GM23338 (cell line): ENCODE measurements at regions not wholly inside any gene's neighbourhood (a gene's known extent, or its start where the extent isn't known, plus 50 kb on each side); places are given as distances from the start of the nearest gene placed in this dataset.

Experiments used
- ATAC-seq: fragments of 200-7000 bp; cut with Tn5 transposase; 3 replicates; pipeline ENCODE4 v1.9.1; 2020
- DNase-seq: peaks from one replicate; pipeline ENCODE4 v3.0.0-alpha.2; 2015; ENCODE audit warnings: low spot score
- H2AFZ ChIP-seq: fragments of 200-600 bp; sonication (generic); 2 replicates; pipeline ENCODE4 v1.8.0; 2016; ENCODE audit warnings: antibody characterized with exemption, mild to moderate bottlenecking, moderate library complexity
- H3F3A ChIP-seq: fragments of 200-600 bp; sonication (generic); replicated peaks from 2 replicates; pipeline ENCODE4 v1.8.0; 2017; ENCODE audit warnings: antibody characterized with exemption, mixed run types, low read depth
- H3K27ac ChIP-seq: fragments of 200-600 bp; sonication (generic); 2 replicates; pipeline ENCODE4 v1.6.1; 2016; ENCODE audit warnings: low read depth
- H3K27me3 ChIP-seq: fragments of 200-600 bp; sonication (generic); 2 replicates; pipeline ENCODE4 v1.8.0; 2016; ENCODE audit warnings: mild to moderate bottlenecking, mixed run types, moderate library complexity; ENCODE audit not compliant: insufficient read depth
- H3K36me3 ChIP-seq: fragments of 200-600 bp; sonication (generic); 2 replicates; pipeline ENCODE4 v1.8.0; 2016; ENCODE audit warnings: mild to moderate bottlenecking; ENCODE audit not compliant: insufficient read depth
- H3K4me1 ChIP-seq: fragments of 200-600 bp; sonication (generic); 2 replicates; pipeline ENCODE4 v1.8.0; 2016; ENCODE audit warnings: mild to moderate bottlenecking, moderate library complexity; ENCODE audit not compliant: insufficient read depth
- H3K4me2 ChIP-seq: fragments of 200-600 bp; sonication (generic); 2 replicates; pipeline ENCODE4 v1.7.1; 2017; ENCODE audit warnings: mixed run types
- H3K4me3 ChIP-seq: fragments of 200-600 bp; sonication (generic); 2 replicates; pipeline ENCODE4 v1.6.1; 2016; ENCODE audit warnings: mixed run types
- H3K79me2 ChIP-seq: fragments of 200-600 bp; sonication (generic); replicated peaks from 2 replicates; pipeline ENCODE4 v1.8.0; 2017; ENCODE audit warnings: mild to moderate bottlenecking; ENCODE audit not compliant: insufficient read depth
- H3K9me2 ChIP-seq: fragments of 200-600 bp; sonication (generic); 2 replicates; pipeline ENCODE4 v1.8.0; 2017; ENCODE audit not compliant: insufficient read depth
- H4K20me1 ChIP-seq: fragments of 200-600 bp; sonication (generic); replicated peaks from 2 replicates; pipeline ENCODE4 v1.8.0; 2017; ENCODE audit warnings: mild to moderate bottlenecking; ENCODE audit not compliant: insufficient read depth
- H3K27ac Mint-ChIP-seq: 2 replicates; pipeline ENCODE4 v1.8.0; 2020; ENCODE audit warnings: inconsistent platforms, mild to moderate bottlenecking, moderate library complexity, mixed read lengths
- H3K27me3 Mint-ChIP-seq: 3 replicates; pipeline ENCODE4 v1.8.0; 2022; ENCODE audit warnings: low read depth, mild to moderate bottlenecking, moderate library complexity, mixed read lengths, inconsistent platforms; ENCODE audit not compliant: insufficient read depth, poor library complexity
- H3K36me3 Mint-ChIP-seq: 3 replicates; pipeline ENCODE4 v1.8.0; 2021; ENCODE audit warnings: low read depth, mild to moderate bottlenecking, inconsistent platforms, moderate library complexity, mixed read lengths
- H3K4me1 Mint-ChIP-seq: 3 replicates; pipeline ENCODE4 v1.8.0; 2020; ENCODE audit warnings: mild to moderate bottlenecking, inconsistent platforms, mixed read lengths
- H3K4me3 Mint-ChIP-seq: 3 replicates; pipeline ENCODE4 v1.8.0; 2021; ENCODE audit warnings: moderate library complexity, mild to moderate bottlenecking, inconsistent platforms, mixed read lengths
- H3K9me3 Mint-ChIP-seq: 3 replicates; pipeline ENCODE4 v1.8.0; 2020; ENCODE audit warnings: moderate library complexity, mild to moderate bottlenecking, inconsistent platforms, mixed read lengths
- CREB1 ChIP-seq: fragments of 250-450 bp; sonication (Bioruptor Pico); IDR thresholded peaks from 2 replicates; pipeline ENCODE4 v1.5.0; 2020; ENCODE audit warnings: low read depth, mild to moderate bottlenecking, moderate library complexity
- ETS1 ChIP-seq: IDR thresholded peaks from 2 replicates; pipeline ENCODE4 v1.6.1; 2016; ENCODE audit warnings: antibody characterized with exemption
- EZH2 ChIP-seq: fragments of 200-600 bp; sonication (generic); IDR thresholded peaks from one replicate; pipeline ENCODE4 v1.8.0; 2017; ENCODE audit warnings: antibody characterized with exemption, mild to moderate bottlenecking, low read depth; ENCODE audit not compliant: unreplicated experiment
- EZH2phosphoT487 ChIP-seq: fragments of 200-600 bp; sonication (generic); IDR thresholded peaks from one replicate; pipeline ENCODE4 v1.8.1; 2018; ENCODE audit warnings: antibody characterized with exemption; ENCODE audit not compliant: unreplicated experiment
- JUNB ChIP-seq: IDR thresholded peaks from one replicate; pipeline ENCODE4 v1.6.1; 2016; ENCODE audit warnings: antibody characterized with exemption; ENCODE audit not compliant: unreplicated experiment
- NANOG ChIP-seq: IDR thresholded peaks from 2 replicates; pipeline ENCODE4 v1.6.1; 2016; ENCODE audit warnings: antibody characterized with exemption, borderline replicate concordance
- POLR2AphosphoS5 ChIP-seq: IDR thresholded peaks from 2 replicates; pipeline ENCODE4 v1.6.1; 2016; ENCODE audit warnings: antibody characterized with exemption, low read depth
- STAT1 ChIP-seq: IDR thresholded peaks from one replicate; pipeline ENCODE4 v1.6.1; 2016; ENCODE audit warnings: antibody characterized with exemption; ENCODE audit not compliant: unreplicated experiment
- ZNF114 ChIP-seq: fragments of 250-450 bp; sonication (Bioruptor Pico); IDR thresholded peaks from 2 replicates; pipeline ENCODE4 v1.5.0; 2020; ENCODE audit warnings: mild to moderate bottlenecking, moderate library complexity
- ZNF331 ChIP-seq: fragments of 250-450 bp; sonication (Bioruptor Pico); IDR thresholded peaks from 2 replicates; pipeline ENCODE4 v1.5.0; 2020; ENCODE audit warnings: low read depth, mild to moderate bottlenecking, moderate library complexity
- TF ChIP-seq, protein P1 (sequence below): IDR thresholded peaks from one replicate; pipeline ENCODE4 v1.6.1; 2018; ENCODE audit warnings: antibody characterized with exemption; ENCODE audit not compliant: unreplicated experiment
- TF ChIP-seq, protein P2 (sequence below), 2 experiments: fragments of 200-600 bp in 1 of 2; sonication (generic) in 1 of 2; conservative IDR thresholded peaks; 2 replicates each; pipeline versions ENCODE4 v1.5.1 to v1.6.1; 2016 to 2017; ENCODE audit warnings: antibody characterized with exemption in 2 of 2, low read depth in 2 of 2, mild to moderate bottlenecking in 2 of 2, moderate library complexity in 1 of 2
- TF ChIP-seq, protein P3 (sequence below): fragments of 250-450 bp; sonication (Bioruptor Pico); IDR thresholded peaks from 2 replicates; pipeline ENCODE4 v1.5.0; 2020; ENCODE audit warnings: mild to moderate bottlenecking, moderate library complexity

DNA sequence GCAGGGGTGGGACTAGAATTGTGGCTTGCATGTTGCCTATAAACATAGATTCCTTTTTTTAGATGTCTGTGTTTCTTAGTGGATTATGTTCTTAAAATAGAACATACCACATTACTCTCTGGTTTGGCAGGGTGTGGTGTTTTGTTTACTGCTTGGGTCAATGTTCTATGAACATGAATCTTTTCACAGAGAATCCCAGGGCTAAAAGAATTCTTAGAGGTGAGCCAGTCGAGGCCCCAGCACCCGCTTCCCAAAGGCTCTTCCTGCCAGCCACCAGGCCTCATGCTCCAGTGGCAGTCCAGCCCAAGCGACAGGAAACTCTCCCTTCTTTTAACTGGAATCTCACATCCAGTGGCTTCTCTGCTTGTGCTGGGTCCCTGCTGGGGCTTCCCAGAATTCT lies 126.6 kb downstream of the C9orf152 start (continued):
- TF ChIP-seq CREB1 (CRISPR knock-in tag) (no peak), POLR2AphosphoS5 (no peak), EZH2phosphoT487 (no peak), ZNF114 (CRISPR knock-in tag) (no peak)

DNA sequence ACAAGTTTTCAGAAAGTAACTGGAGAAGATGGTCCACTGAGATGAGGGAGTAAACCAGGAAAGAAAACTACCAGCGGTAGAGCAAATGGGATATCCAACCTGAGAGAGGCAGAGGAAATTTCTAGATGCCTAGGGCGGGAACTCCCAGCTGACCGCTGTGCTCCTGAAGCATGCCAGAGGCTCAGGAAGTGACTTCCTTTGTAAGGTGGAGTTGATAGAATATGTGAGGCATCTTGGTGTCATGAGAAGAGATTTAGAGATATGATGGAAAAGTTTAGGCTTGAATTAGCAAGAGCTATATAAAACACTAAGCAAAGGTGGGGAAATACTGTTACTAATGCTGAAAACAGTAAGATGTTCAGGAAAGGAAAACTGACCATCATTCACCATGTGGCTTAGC lies 124.1 kb downstream of the C9orf152 start:
- Histone ChIP-seq H2AFZ (no peak overlapping the region), H3K27me3 (no peaks in the 10 kb centered on the region), H3K9me2 (peaks cover 7% of the 10 kb centered on the region), H3K4me3 (no peak overlapping the region), H3K4me2 (no peak overlapping the region), H3K4me1 (peaks cover 5% of the 10 kb centered on the region), H3F3A (no peaks in the 10 kb centered on the region), H3K79me2 (peaks cover 85% of the 10 kb centered on the region), H3K36me3 (no peaks in the 10 kb centered on the region), H3K27ac (no peak overlapping the region), H4K20me1 (peaks cover 4% of the 10 kb centered on the region)
- DNase-seq (no peak), ATAC-seq (no peak)
- H3K27me3 Mint-ChIP-seq = peaks cover 2% of the 10 kb centered on the region
- no peaks in the 10 kb centered on the region; the same call in 1 of the 3 replicates for H3K36me3 Mint-ChIP-seq
- H3K9me3 Mint-ChIP-seq = no peaks in the 10 kb centered on the region; the same call in 1 of the 3 replicates
- no peak for TF ChIP-seq POLR2AphosphoS5
- TF ChIP-seq EZH2 = no peak
- TF ChIP-seq ETS1 = no peak
- TF ChIP-seq, protein P1, sequence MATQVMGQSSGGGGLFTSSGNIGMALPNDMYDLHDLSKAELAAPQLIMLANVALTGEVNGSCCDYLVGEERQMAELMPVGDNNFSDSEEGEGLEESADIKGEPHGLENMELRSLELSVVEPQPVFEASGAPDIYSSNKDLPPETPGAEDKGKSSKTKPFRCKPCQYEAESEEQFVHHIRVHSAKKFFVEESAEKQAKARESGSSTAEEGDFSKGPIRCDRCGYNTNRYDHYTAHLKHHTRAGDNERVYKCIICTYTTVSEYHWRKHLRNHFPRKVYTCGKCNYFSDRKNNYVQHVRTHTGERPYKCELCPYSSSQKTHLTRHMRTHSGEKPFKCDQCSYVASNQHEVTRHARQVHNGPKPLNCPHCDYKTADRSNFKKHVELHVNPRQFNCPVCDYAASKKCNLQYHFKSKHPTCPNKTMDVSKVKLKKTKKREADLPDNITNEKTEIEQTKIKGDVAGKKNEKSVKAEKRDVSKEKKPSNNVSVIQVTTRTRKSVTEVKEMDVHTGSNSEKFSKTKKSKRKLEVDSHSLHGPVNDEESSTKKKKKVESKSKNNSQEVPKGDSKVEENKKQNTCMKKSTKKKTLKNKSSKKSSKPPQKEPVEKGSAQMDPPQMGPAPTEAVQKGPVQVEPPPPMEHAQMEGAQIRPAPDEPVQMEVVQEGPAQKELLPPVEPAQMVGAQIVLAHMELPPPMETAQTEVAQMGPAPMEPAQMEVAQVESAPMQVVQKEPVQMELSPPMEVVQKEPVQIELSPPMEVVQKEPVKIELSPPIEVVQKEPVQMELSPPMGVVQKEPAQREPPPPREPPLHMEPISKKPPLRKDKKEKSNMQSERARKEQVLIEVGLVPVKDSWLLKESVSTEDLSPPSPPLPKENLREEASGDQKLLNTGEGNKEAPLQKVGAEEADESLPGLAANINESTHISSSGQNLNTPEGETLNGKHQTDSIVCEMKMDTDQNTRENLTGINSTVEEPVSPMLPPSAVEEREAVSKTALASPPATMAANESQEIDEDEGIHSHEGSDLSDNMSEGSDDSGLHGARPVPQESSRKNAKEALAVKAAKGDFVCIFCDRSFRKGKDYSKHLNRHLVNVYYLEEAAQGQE = no peak
- TF ChIP-seq CREB1 (CRISPR knock-in tag) = no peak
- TF ChIP-seq NANOG = no peak
- no peak for TF ChIP-seq ZNF331 (CRISPR knock-in tag)
- TF ChIP-seq EZH2phosphoT487 = no peak
- TF ChIP-seq, protein P2, sequence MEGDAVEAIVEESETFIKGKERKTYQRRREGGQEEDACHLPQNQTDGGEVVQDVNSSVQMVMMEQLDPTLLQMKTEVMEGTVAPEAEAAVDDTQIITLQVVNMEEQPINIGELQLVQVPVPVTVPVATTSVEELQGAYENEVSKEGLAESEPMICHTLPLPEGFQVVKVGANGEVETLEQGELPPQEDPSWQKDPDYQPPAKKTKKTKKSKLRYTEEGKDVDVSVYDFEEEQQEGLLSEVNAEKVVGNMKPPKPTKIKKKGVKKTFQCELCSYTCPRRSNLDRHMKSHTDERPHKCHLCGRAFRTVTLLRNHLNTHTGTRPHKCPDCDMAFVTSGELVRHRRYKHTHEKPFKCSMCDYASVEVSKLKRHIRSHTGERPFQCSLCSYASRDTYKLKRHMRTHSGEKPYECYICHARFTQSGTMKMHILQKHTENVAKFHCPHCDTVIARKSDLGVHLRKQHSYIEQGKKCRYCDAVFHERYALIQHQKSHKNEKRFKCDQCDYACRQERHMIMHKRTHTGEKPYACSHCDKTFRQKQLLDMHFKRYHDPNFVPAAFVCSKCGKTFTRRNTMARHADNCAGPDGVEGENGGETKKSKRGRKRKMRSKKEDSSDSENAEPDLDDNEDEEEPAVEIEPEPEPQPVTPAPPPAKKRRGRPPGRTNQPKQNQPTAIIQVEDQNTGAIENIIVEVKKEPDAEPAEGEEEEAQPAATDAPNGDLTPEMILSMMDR (conservative IDR thresholded peaks at IDR 0.05; ENCODE audit: low read depth in 2 of 2) = no peak
- TF ChIP-seq JUNB = no peak
- TF ChIP-seq STAT1 = no peak
- TF ChIP-seq ZNF114 (CRISPR knock-in tag) = no peak
- TF ChIP-seq, protein P3, sequence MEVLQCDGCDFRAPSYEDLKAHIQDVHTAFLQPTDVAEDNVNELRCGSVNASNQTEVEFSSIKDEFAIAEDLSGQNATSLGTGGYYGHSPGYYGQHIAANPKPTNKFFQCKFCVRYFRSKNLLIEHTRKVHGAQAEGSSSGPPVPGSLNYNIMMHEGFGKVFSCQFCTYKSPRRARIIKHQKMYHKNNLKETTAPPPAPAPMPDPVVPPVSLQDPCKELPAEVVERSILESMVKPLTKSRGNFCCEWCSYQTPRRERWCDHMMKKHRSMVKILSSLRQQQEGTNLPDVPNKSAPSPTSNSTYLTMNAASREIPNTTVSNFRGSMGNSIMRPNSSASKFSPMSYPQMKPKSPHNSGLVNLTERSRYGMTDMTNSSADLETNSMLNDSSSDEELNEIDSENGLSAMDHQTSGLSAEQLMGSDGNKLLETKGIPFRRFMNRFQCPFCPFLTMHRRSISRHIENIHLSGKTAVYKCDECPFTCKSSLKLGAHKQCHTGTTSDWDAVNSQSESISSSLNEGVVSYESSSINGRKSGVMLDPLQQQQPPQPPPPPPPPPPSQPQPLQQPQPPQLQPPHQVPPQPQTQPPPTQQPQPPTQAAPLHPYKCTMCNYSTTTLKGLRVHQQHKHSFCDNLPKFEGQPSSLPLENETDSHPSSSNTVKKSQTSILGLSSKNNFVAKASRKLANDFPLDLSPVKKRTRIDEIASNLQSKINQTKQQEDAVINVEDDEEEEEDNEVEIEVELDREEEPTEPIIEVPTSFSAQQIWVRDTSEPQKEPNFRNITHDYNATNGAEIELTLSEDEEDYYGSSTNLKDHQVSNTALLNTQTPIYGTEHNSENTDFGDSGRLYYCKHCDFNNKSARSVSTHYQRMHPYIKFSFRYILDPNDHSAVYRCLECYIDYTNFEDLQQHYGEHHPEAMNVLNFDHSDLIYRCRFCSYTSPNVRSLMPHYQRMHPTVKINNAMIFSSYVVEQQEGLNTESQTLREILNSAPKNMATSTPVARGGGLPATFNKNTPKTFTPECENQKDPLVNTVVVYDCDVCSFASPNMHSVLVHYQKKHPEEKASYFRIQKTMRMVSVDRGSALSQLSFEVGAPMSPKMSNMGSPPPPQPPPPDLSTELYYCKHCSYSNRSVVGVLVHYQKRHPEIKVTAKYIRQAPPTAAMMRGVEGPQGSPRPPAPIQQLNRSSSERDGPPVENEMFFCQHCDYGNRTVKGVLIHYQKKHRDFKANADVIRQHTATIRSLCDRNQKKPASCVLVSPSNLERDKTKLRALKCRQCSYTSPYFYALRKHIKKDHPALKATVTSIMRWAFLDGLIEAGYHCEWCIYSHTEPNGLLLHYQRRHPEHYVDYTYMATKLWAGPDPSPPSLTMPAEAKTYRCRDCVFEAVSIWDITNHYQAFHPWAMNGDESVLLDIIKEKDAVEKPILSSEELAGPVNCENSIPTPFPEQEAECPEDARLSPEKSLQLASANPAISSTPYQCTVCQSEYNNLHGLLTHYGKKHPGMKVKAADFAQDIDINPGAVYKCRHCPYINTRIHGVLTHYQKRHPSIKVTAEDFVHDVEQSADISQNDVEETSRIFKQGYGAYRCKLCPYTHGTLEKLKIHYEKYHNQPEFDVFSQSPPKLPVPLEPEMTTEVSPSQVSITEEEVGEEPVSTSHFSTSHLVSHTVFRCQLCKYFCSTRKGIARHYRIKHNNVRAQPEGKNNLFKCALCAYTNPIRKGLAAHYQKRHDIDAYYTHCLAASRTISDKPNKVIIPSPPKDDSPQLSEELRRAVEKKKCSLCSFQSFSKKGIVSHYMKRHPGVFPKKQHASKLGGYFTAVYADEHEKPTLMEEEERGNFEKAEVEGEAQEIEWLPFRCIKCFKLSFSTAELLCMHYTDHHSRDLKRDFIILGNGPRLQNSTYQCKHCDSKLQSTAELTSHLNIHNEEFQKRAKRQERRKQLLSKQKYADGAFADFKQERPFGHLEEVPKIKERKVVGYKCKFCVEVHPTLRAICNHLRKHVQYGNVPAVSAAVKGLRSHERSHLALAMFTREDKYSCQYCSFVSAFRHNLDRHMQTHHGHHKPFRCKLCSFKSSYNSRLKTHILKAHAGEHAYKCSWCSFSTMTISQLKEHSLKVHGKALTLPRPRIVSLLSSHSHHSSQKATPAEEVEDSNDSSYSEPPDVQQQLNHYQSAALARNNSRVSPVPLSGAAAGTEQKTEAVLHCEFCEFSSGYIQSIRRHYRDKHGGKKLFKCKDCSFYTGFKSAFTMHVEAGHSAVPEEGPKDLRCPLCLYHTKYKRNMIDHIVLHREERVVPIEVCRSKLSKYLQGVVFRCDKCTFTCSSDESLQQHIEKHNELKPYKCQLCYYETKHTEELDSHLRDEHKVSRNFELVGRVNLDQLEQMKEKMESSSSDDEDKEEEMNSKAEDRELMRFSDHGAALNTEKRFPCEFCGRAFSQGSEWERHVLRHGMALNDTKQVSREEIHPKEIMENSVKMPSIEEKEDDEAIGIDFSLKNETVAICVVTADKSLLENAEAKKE (CRISPR knock-in tag) = no peak
- no peak overlapping the region for H3K4me3 Mint-ChIP-seq
- peaks cover 28% of the 10 kb centered on the region for H3K4me1 Mint-ChIP-seq
- H3K27ac Mint-ChIP-seq = no peak overlapping the region
